Panc1 (cell line): ENCODE measurements at regions not wholly inside any gene's neighbourhood (a gene's known extent, or its start where the extent isn't known, plus 50 kb on each side); places are given as distances from the start of the nearest gene placed in this dataset.

Experiments used
- CTCF ChIP-seq: fragments of 450-650 bp; IDR thresholded peaks from 2 replicates; pipeline ENCODE4 v1.5.1; 2017; ENCODE audit warnings: mild to moderate bottlenecking
- POLR2AphosphoS5 ChIP-seq: IDR thresholded peaks from 2 replicates; pipeline ENCODE4 v1.6.1; 2012; ENCODE audit warnings: mild to moderate bottlenecking, low read depth, low read length, moderate library complexity
- REST ChIP-seq, 2 experiments: IDR thresholded peaks; 2 replicates each; pipeline ENCODE4 v1.6.1; 2011 to 2012; ENCODE audit warnings: low read depth in 2 of 2, control low read depth in 1 of 2, low read length in 1 of 2, mild to moderate bottlenecking in 1 of 2, moderate library complexity in 1 of 2; ENCODE audit not compliant: insufficient read depth in 1 of 2
- SIN3A ChIP-seq: IDR thresholded peaks from 2 replicates; pipeline ENCODE4 v1.6.1; 2012; ENCODE audit warnings: low read depth, mild to moderate bottlenecking, low read length, moderate library complexity, borderline replicate concordance; ENCODE audit not compliant: insufficient read depth

GRCh38 chr4:125734504-125734903 is 419.7 kb downstream of the FAT4 start:
- TF ChIP-seq CTCF, result no peak
- TF ChIP-seq POLR2AphosphoS5, result no peak
- TF ChIP-seq SIN3A, result no peak
- TF ChIP-seq REST (IDR thresholded peaks at IDR 0.05; ENCODE audit: insufficient read depth in 1 of 2, low read depth in 2 of 2, low read length in 1 of 2), result no peak
